ENCODE measurements at regions not wholly inside any gene's neighbourhood (a gene's known extent, or its start where the extent isn't known, plus 50 kb on each side); places are given as distances from the start of the nearest gene placed in this dataset.

GRCh38 chr18:40921845-40922629 is 1033.0 kb upstream of the PIK3C3 start:
- Histone ChIP-seq H3K36me3 (ENCODE audit: insufficient read depth) (no peaks in the 10 kb centered on the region), H3K27me3 (ENCODE audit: insufficient read depth, low read depth) (no peaks in the 10 kb centered on the region), H3K4me3 (IDR thresholded peaks at IDR 0.05; ENCODE audit: insufficient read depth, low read depth, low read length) (no peak overlapping the region), H3K27ac (no peak overlapping the region), H3K4me2 (no peak overlapping the region), H3K79me2 (ENCODE audit: insufficient read depth, low read depth) (no peaks in the 10 kb centered on the region), H2AFZ (ENCODE audit: low read depth) (no peak overlapping the region), H4K20me1 (ENCODE audit: insufficient read depth) (no peaks in the 10 kb centered on the region), H3K4me1 (ENCODE audit: low read depth, poor library complexity, severe bottlenecking) (no peaks in the 10 kb centered on the region), H3K9ac (no peak overlapping the region)
- no peak for TF ChIP-seq CTCF (conservative IDR thresholded peaks at IDR 0.05; ENCODE audit: low read depth, low read length)

- no peak overlapping the region for H3K9ac ChIP-seq
- H3K27me3 ChIP-seq (ENCODE audit: insufficient read depth, low read depth), result no peaks in the 10 kb centered on the region
- H3K36me3 ChIP-seq (ENCODE audit: insufficient read depth), result no peaks in the 10 kb centered on the region
- TF ChIP-seq CTCF (conservative IDR thresholded peaks at IDR 0.05; ENCODE audit: low read depth, low read length), result no peak
- H3K4me1 ChIP-seq (ENCODE audit: low read depth, poor library complexity, severe bottlenecking), result peaks cover 7% of the 10 kb centered on the region
- no peak overlapping the region for H3K4me2 ChIP-seq
- no peak overlapping the region for H3K27ac ChIP-seq
- no peaks in the 10 kb centered on the region for H3K79me2 ChIP-seq (ENCODE audit: insufficient read depth, low read depth)
- H2AFZ ChIP-seq (ENCODE audit: low read depth), result no peak overlapping the region
- H3K4me3 ChIP-seq (IDR thresholded peaks at IDR 0.05; ENCODE audit: insufficient read depth, low read depth, low read length), result no peak overlapping the region
- no peaks in the 10 kb centered on the region for H4K20me1 ChIP-seq (ENCODE audit: insufficient read depth)
These were observed 1038.0 kb upstream of the PIK3C3 start for GRCh38 chr18:40917056-40917455.

- H3K4me2 ChIP-seq, result no peak overlapping the region
- no peak overlapping the region for H3K27ac ChIP-seq
- H4K20me1 ChIP-seq (ENCODE audit: insufficient read depth), result no peaks in the 10 kb centered on the region
- no peaks in the 10 kb centered on the region for H3K79me2 ChIP-seq (ENCODE audit: insufficient read depth, low read depth)
- H3K4me1 ChIP-seq (ENCODE audit: low read depth, poor library complexity, severe bottlenecking), result peaks cover 7% of the 10 kb centered on the region
- no peak overlapping the region for H2AFZ ChIP-seq (ENCODE audit: low read depth)
- no peaks in the 10 kb centered on the region for H3K27me3 ChIP-seq (ENCODE audit: insufficient read depth, low read depth)
- no peak for TF ChIP-seq CTCF (conservative IDR thresholded peaks at IDR 0.05; ENCODE audit: low read depth, low read length)
- no peak overlapping the region for H3K9ac ChIP-seq
- no peak overlapping the region for H3K4me3 ChIP-seq (IDR thresholded peaks at IDR 0.05; ENCODE audit: insufficient read depth, low read depth, low read length)
- no peaks in the 10 kb centered on the region for H3K36me3 ChIP-seq (ENCODE audit: insufficient read depth)
These were observed 1039.3 kb upstream of the PIK3C3 start for GRCh38 chr18:40915724-40916123.

- H3K27me3 ChIP-seq (ENCODE audit: insufficient read depth, low read depth), result no peaks in the 10 kb centered on the region
- no peak for TF ChIP-seq CTCF (conservative IDR thresholded peaks at IDR 0.05; ENCODE audit: low read depth, low read length)
- H3K79me2 ChIP-seq (ENCODE audit: insufficient read depth, low read depth), result no peaks in the 10 kb centered on the region
- peaks cover 7% of the 10 kb centered on the region for H3K4me1 ChIP-seq (ENCODE audit: low read depth, poor library complexity, severe bottlenecking)
- no peaks in the 10 kb centered on the region for H4K20me1 ChIP-seq (ENCODE audit: insufficient read depth)
- no peak overlapping the region for H2AFZ ChIP-seq (ENCODE audit: low read depth)
- H3K4me2 ChIP-seq, result no peak overlapping the region
- H3K36me3 ChIP-seq (ENCODE audit: insufficient read depth), result no peaks in the 10 kb centered on the region
- H3K9ac ChIP-seq, result no peak overlapping the region
- H3K27ac ChIP-seq, result no peak overlapping the region
- no peak overlapping the region for H3K4me3 ChIP-seq (IDR thresholded peaks at IDR 0.05; ENCODE audit: insufficient read depth, low read depth, low read length)
These were observed 1043.3 kb upstream of the PIK3C3 start for GRCh38 chr18:40911582-40912254.
